Aorta (tissue), 5 donors: ENCODE measurements at regions not wholly inside any gene's neighbourhood (a gene's known extent, or its start where the extent isn't known, plus 50 kb on each side); places are given as distances from the start of the nearest gene placed in this dataset.
"Not testable (repeated sequence)": the region's sequence is repeated elsewhere in the genome, so short reads cannot be mapped to it uniquely, and the experiment has no call there.

Source experiments
- ATAC-seq: fragments of 200-7000 bp; cut with Tn5 transposase; one replicate; pipeline ENCODE4 v1.9.1; 2022; ENCODE audit warnings: moderate library complexity; ENCODE audit not compliant: low FRiP score
- DNase-seq, 2 donors: peaks; one replicate each; pipeline ENCODE4 v3.0.0-alpha.2; 2020
- H3K27ac ChIP-seq, 2 donors: one replicate each; pipeline ENCODE4 v1.5.1; 2013; ENCODE audit warnings: low read length in 2 of 2, mild to moderate bottlenecking in 2 of 2, moderate library complexity in 2 of 2, control low read depth in 1 of 2, inconsistent platforms in 1 of 2, low read depth in 1 of 2
- H3K27me3 ChIP-seq, 2 donors: one replicate each; pipeline ENCODE4 v1.6.1; 2013; ENCODE audit warnings: control low read depth in 1 of 2, low read length in 1 of 2, mild to moderate bottlenecking in 1 of 2, moderate library complexity in 1 of 2; ENCODE audit not compliant: insufficient read depth in 2 of 2, control insufficient read depth in 1 of 2
- H3K36me3 ChIP-seq, 2 donors: one replicate each; pipeline ENCODE4 v1.6.1; 2013; ENCODE audit warnings: control low read depth in 1 of 2, low read length in 1 of 2, mild to moderate bottlenecking in 1 of 2; ENCODE audit not compliant: insufficient read depth in 2 of 2, control insufficient read depth in 1 of 2
- H3K4me1 ChIP-seq, 2 donors: one replicate each; pipeline ENCODE4 v1.6.1; 2013; ENCODE audit warnings: low read length in 2 of 2, control low read depth in 1 of 2, mild to moderate bottlenecking in 1 of 2, moderate library complexity in 1 of 2; ENCODE audit not compliant: insufficient read depth in 2 of 2, control insufficient read depth in 1 of 2
- H3K4me3 ChIP-seq, 2 donors: one replicate each; pipeline ENCODE4 v1.5.1; 2013; ENCODE audit warnings: low read length in 2 of 2, control low read depth in 1 of 2, mild to moderate bottlenecking in 1 of 2
- H3K9me3 ChIP-seq: one replicate; pipeline ENCODE4 v1.6.1; 2013; ENCODE audit warnings: mild to moderate bottlenecking, low read length; ENCODE audit not compliant: control insufficient read depth
- WGBS, 2 donors: extraction: QIAGEN DNeasy Blood & Tissue Kit; methylation state at CpG; one replicate each; pipeline ENCODE4 v1.1.7; 2013; 5-methylcytosine and 5-hydroxymethylcytosine counted together
- intact Hi-C, 2 donors: fragments of 100-400 bp; cut with DNase I; formaldehyde crosslinking; loops; one replicate each; pipeline versions ENCODE4 v1.14.2 to v1.15.0; 2022
- donor health status: healthy with polysubstance abuse.
- donor health status: Bipolar disorder and iron deficiency.
- donor health status: DM: no; HTN: no; CAD: no.
- donor health status: DM: no; HTN: no; CAD: no.
- donor health status: DM: yes; HTN: yes; CAD: no.

- no peak for DNase-seq
- peaks cover 2% of the 10 kb centered on the region for H3K9me3 ChIP-seq
- ATAC-seq, result no peak
- H3K36me3 ChIP-seq, result no peaks in the 10 kb centered on the region
- H3K27ac ChIP-seq, result no peak overlapping the region
- peaks cover 0 to 4% of the 10 kb centered on the region in 2 donors for H3K4me1 ChIP-seq
- no peaks in the 10 kb centered on the region for H3K27me3 ChIP-seq
- intact Hi-C loops, result no loop called here
- 57 to 89% methylated on average over 3 of the region's 3 CpGs for WGBS, 2 donors
- no peak overlapping the region for H3K4me3 ChIP-seq
Measured at GRCh38 chr7:17432793-17433192, 134.3 kb downstream of the AHR start.

GRCh38 chr7:17434191-17434590 lies 135.7 kb downstream of the AHR start:
- Histone ChIP-seq H3K27me3 (no peaks in the 10 kb centered on the region), H3K9me3 (peaks cover 1% of the 10 kb centered on the region), H3K4me3 (no peak overlapping the region), H3K4me1 (peaks cover 0 to 4% of the 10 kb centered on the region in 2 donors), H3K36me3 (no peaks in the 10 kb centered on the region), H3K27ac (no peak overlapping the region)
- no peak for ATAC-seq
- DNase-seq, result no peak
- intact Hi-C loops, result no loop called here
- 29 to 43% methylated on average over 3 of the region's 3 CpGs for whole genome bisulfite sequencing, 2 donors

- 87 to 92% methylated on average over 6 of the region's 6 CpGs for WGBS, 2 donors
- intact Hi-C loops, result no loop called here
- Histone ChIP-seq H3K36me3 (no peaks in the 10 kb centered on the region), H3K9me3 (peaks cover 1% of the 10 kb centered on the region), H3K27ac (no peak overlapping the region), H3K4me3 (no peak overlapping the region), H3K4me1 (peaks cover 0 to 4% of the 10 kb centered on the region in 2 donors), H3K27me3 (no peaks in the 10 kb centered on the region)
- DNase-seq (no peak), ATAC-seq (no peak)
Measured at GRCh38 chr7:17434841-17435692, 136.6 kb downstream of the AHR start.

GRCh38 chr7:17436126-17436525 lies 137.7 kb downstream of the AHR start:
- DNase-seq (no peak), ATAC-seq (no peak)
- no peak overlapping the region for H3K4me3 ChIP-seq
- H3K27me3 ChIP-seq, result no peaks in the 10 kb centered on the region
- H3K27ac ChIP-seq, result no peak overlapping the region
- H3K36me3 ChIP-seq, result no peaks in the 10 kb centered on the region
- intact Hi-C loops, result no loop called here
- H3K4me1 ChIP-seq, result peaks cover 0 to 4% of the 10 kb centered on the region in 2 donors
- 70 to 94% methylated on average over 2 of the region's 2 CpGs for WGBS, 2 donors
- H3K9me3 ChIP-seq, result peaks cover 1% of the 10 kb centered on the region

GRCh38 chr7:17437586-17437985 lies 139.1 kb downstream of the AHR start:
- no peak for ATAC-seq
- WGBS, 2 donors, result 96 to 99% methylated on average over 1 of the region's 1 CpG
- H3K36me3 ChIP-seq, result no peaks in the 10 kb centered on the region
- intact Hi-C loops, result no loop called here
- H3K4me3 ChIP-seq, result no peak overlapping the region
- no peak for DNase-seq
- peaks cover 1% of the 10 kb centered on the region for H3K9me3 ChIP-seq
- H3K27ac ChIP-seq, result no peak overlapping the region
- no peaks in the 10 kb centered on the region for H3K27me3 ChIP-seq
- peaks cover 0 to 4% of the 10 kb centered on the region in 2 donors for H3K4me1 ChIP-seq

- H3K4me1 ChIP-seq, intact Hi-C loops, H3K9me3 ChIP-seq, H3K36me3 ChIP-seq, H3K27ac ChIP-seq, DNase-seq, H3K4me3 ChIP-seq, H3K27me3 ChIP-seq, ATAC-seq: not testable (repeated sequence)
- WGBS, 2 donors, result 80% methylated on average over 3 of the region's 3 CpGs
Measured at GRCh38 chr7:17440025-17440784, 141.8 kb downstream of the AHR start.

GRCh38 chr7:17440831-17441230 lies 142.4 kb downstream of the AHR start:
- 95 to 96% methylated on average over 5 of the region's 5 CpGs for WGBS, 2 donors
- DNase-seq (no peak), ATAC-seq (no peak)
- no peak overlapping the region for H3K4me3 ChIP-seq
- no peak overlapping the region for H3K27ac ChIP-seq
- peaks cover 0 to 2% of the 10 kb centered on the region in 2 donors for H3K4me1 ChIP-seq
- intact Hi-C loops, result no loop called here
- H3K9me3 ChIP-seq, result peaks cover 1% of the 10 kb centered on the region
- H3K36me3 ChIP-seq, result no peaks in the 10 kb centered on the region
- no peaks in the 10 kb centered on the region for H3K27me3 ChIP-seq

- no peak for ATAC-seq
- Histone ChIP-seq H3K4me3 (no peak overlapping the region), H3K4me1 (peaks cover 0 to 2% of the 10 kb centered on the region in 2 donors), H3K27ac (no peak overlapping the region), H3K36me3 (no peaks in the 10 kb centered on the region), H3K27me3 (no peaks in the 10 kb centered on the region), H3K9me3 (peaks cover 1% of the 10 kb centered on the region)
- intact Hi-C loops, result no loop called here
- DNase-seq, result no peak
Measured at GRCh38 chr7:17441557-17441956, 143.1 kb downstream of the AHR start.

- DNase-seq, result no peak
- Histone ChIP-seq H3K27me3 (no peaks in the 10 kb centered on the region), H3K9me3 (peaks cover 2% of the 10 kb centered on the region), H3K4me1 (peaks cover 0 to 2% of the 10 kb centered on the region in 2 donors), H3K36me3 (no peaks in the 10 kb centered on the region), H3K4me3 (no peak overlapping the region), H3K27ac (no peak overlapping the region)
- WGBS, 2 donors, result 66 to 74% methylated on average over 2 of the region's 2 CpGs
- intact Hi-C loops, result no loop called here
- ATAC-seq, result no peak
Measured at GRCh38 chr7:17444151-17444550, 145.7 kb downstream of the AHR start.
